Effector memory CD8-positive, alpha-beta T cell (primary cell): ENCODE measurements at regions not wholly inside any gene's neighbourhood (a gene's known extent, or its start where the extent isn't known, plus 50 kb on each side); places are given as distances from the start of the nearest gene placed in this dataset.
A peak's percentile ranks its signal among the peaks of the same experiment; 100 is the strongest.

Experiments used
- ATAC-seq: fragments of 150-1000 bp; cut with Tn5 transposase; replicated peaks from 2 replicates; pipeline ENCODE4 v1.10.0; 2021; ENCODE audit warnings: mild to moderate bottlenecking, moderate library complexity
- DNase-seq, 3 experiments: peaks; one replicate each; pipeline ENCODE4 v3.0.0; 2021
- H3K27ac Mint-ChIP-seq, 2 donors: one replicate each; pipeline ENCODE4 v1.8.0; 2022; ENCODE audit warnings: mild to moderate bottlenecking in 2 of 2, mixed read lengths in 2 of 2, moderate library complexity in 2 of 2
- H3K27me3 Mint-ChIP-seq, 2 donors: one replicate each; pipeline ENCODE4 v1.8.0; 2022; ENCODE audit warnings: mixed read lengths in 2 of 2
- H3K36me3 Mint-ChIP-seq: one replicate; pipeline ENCODE4 v1.8.0; 2022; ENCODE audit warnings: mild to moderate bottlenecking, moderate library complexity, mixed read lengths; ENCODE audit not compliant: insufficient read depth
- H3K4me1 Mint-ChIP-seq, 2 donors: one replicate each; pipeline ENCODE4 v1.8.0; 2022; ENCODE audit warnings: low read depth in 2 of 2, mixed read lengths in 2 of 2
- H3K4me3 Mint-ChIP-seq, 2 donors: one replicate each; pipeline ENCODE4 v1.8.0; 2022; ENCODE audit warnings: mild to moderate bottlenecking in 2 of 2, mixed read lengths in 2 of 2, moderate library complexity in 2 of 2
- H3K9me3 Mint-ChIP-seq, 2 donors: one replicate each; pipeline ENCODE4 v1.8.0; 2022; ENCODE audit warnings: mixed read lengths in 2 of 2

DNA sequence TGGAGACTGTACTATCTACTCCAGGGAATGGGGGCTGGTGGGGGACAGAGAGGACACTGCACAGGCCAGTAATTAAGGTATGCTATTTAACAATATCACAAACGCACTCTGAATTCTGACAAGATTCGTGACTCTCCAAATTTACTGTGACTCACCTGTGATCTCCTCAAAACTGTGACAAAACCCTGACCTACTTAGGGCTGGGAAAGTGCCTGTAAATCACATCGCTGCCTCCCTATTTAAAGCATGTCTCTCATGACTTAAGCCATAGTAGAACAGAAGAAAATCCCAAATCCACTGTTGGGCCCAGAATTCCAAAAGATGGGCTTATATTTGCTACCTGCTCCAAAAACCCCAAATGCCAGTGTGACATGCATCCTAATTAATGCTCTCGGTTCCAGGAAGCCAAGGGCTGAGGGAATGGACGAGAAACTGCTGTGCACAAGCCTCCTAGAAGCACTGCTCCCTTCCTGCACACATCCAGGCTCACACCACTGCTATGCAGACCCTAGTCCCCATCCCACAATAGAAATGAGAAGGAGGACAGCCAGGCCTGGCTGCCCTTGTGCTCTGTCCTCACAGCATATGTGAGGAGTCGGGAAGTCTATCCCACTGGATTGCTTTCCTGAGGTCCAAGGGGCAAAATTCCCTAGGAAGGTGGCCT lies 187.7 kb upstream of the CHRNA7 start:
- H3K9me3 Mint-ChIP-seq: no peaks in the 10 kb centered on the region
- H3K4me3 Mint-ChIP-seq: no peak overlapping the region
- H3K4me1 Mint-ChIP-seq: no peaks in the 10 kb centered on the region
- H3K27ac Mint-ChIP-seq: no peak overlapping the region
- ATAC-seq (no peak), DNase-seq (no peak)
- H3K27me3 Mint-ChIP-seq: peaks cover 45 to 61% of the 10 kb centered on the region in 2 donors
- no peaks in the 10 kb centered on the region for H3K36me3 Mint-ChIP-seq

DNA sequence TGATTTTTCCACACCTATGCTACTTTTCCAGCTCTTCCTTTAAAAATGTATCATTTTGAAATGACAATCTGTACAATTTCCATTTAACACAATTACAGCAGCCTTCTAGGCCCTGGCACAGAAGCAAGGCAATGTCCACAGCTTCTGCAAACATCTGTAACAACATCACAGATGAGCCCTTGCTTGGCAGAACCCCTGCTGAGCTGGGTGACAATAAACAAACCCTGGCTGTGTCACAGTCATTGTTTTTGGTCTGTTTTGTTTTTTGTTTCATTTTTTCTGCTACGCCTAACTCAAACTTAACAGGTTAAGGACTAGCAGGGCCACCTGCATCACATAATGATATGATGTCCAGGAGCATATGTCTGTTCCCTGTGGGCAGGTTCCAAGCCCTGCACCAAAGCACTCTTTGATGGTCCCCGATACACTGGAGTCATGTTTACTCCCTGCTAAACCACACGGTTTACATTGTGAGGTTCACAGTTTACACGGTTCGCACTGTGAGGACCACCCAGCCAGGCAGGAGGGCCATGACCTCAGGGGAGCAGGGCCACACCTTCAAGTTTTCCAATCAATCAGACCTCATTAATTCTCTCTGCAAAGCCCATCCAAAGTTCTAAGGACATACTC lies 186.8 kb upstream of the CHRNA7 start:
- no peak overlapping the region for H3K27ac Mint-ChIP-seq
- no peak for DNase-seq
- no peaks in the 10 kb centered on the region for H3K9me3 Mint-ChIP-seq
- H3K4me1 Mint-ChIP-seq: no peaks in the 10 kb centered on the region
- H3K36me3 Mint-ChIP-seq: no peaks in the 10 kb centered on the region
- no peak overlapping the region for H3K4me3 Mint-ChIP-seq
- no peak for ATAC-seq
- peaks cover 44 to 69% of the 10 kb centered on the region in 2 donors for H3K27me3 Mint-ChIP-seq

DNA sequence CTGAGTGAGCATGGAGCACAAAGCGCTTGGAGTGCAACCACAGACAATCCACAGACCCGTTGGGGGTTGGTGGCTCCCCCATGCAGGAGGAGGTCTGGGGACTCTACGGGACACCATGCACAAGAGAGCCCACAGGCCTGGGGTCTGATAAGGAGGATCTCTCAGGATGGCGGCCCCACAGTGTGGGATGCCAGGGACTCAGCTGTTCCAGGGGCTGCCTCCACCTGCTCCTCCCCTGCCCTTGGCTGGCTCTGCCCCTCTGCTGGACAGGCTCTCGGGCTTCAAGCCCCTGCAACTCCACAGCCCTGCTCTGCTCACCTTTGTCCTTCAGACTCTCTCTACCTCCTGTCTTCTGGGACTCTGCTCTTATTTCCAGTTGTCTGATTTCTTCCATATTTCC lies 184.5 kb upstream of the CHRNA7 start:
- ATAC-seq: no peak
- H3K27me3 Mint-ChIP-seq: peaks cover 52 to 62% of the 10 kb centered on the region in 2 donors

GRCh38 chr15:31847961-31848360 lies 182.4 kb upstream of the CHRNA7 start:
- H3K9me3 Mint-ChIP-seq: no peaks in the 10 kb centered on the region
- no peak for DNase-seq
- H3K4me1 Mint-ChIP-seq: no peaks in the 10 kb centered on the region
- H3K27ac Mint-ChIP-seq: no peak overlapping the region
- H3K4me3 Mint-ChIP-seq: no peak overlapping the region
- peaks cover 52 to 54% of the 10 kb centered on the region in 2 donors for H3K27me3 Mint-ChIP-seq
- ATAC-seq: no peak
- no peaks in the 10 kb centered on the region for H3K36me3 Mint-ChIP-seq

More for the DNA sequence above, 184.5 kb upstream of the CHRNA7 start:
- no peaks in the 10 kb centered on the region for H3K36me3 Mint-ChIP-seq
- H3K4me3 Mint-ChIP-seq: no peak overlapping the region
- DNase-seq: no peak
- no peaks in the 10 kb centered on the region for H3K4me1 Mint-ChIP-seq
- H3K27ac Mint-ChIP-seq: no peak overlapping the region
- no peaks in the 10 kb centered on the region for H3K9me3 Mint-ChIP-seq

- Mint-ChIP-seq H3K9me3 (no peaks in the 10 kb centered on the region), H3K4me3 (no peak overlapping the region), H3K27ac (no peak overlapping the region), H3K27me3 (peaks cover 57 to 60% of the 10 kb centered on the region in 2 donors), H3K36me3 (no peaks in the 10 kb centered on the region), H3K4me1 (no peaks in the 10 kb centered on the region)
- ATAC-seq (no peak), DNase-seq (no peak)
Measured at GRCh38 chr15:31848621-31849020, 181.7 kb upstream of the CHRNA7 start.

DNA sequence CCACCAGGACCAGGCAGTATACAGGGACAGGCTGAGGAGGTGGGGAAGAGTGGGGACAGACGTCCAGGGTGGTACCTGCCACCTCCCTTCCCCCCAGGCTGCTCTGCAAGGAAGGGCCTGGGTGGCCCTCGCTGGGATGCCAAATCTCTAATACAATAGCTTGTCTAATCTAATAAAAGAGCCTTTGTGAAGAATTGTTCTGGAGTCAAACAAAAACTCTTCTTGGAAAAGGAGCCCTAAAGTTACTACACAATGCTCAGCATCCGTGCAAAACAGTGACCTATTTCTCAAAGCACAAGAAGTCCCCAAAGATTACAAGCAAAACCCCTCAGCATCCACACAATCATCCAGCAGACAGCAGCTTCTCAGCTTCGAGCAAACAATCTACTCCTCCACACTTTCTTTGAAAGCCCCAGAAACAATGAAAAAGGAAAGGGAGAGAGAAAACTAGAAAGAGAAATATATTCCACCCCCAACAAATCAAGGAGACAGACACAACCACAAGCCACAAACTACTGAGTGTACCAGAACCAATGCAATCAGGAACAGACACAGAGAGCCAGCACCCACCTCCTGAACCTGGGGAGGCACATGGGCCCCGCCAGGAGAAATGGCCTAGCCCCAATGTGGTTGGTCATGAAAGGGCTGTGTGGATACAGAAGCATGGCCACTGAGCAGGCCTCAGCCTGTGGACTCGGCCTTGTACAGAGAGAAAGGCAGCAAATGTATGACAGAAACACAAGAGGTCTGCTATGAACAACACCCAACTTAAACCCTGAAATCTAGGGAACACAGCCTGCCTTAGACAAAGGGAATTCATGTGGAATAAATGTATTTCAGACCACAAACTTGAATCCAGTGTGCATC lies 177.1 kb upstream of the CHRNA7 start:
- Mint-ChIP-seq H3K4me3 (no peak overlapping the region), H3K36me3 (peaks cover 3% of the 10 kb centered on the region), H3K27me3 (peaks cover 46 to 48% of the 10 kb centered on the region in 2 donors), H3K4me1 (no peaks in the 10 kb centered on the region), H3K27ac (no peak overlapping the region), H3K9me3 (peaks cover 6 to 7% of the 10 kb centered on the region in 2 donors)
- ATAC-seq (no peak), DNase-seq (no peak)

- H3K27me3 Mint-ChIP-seq: peaks cover 30 to 49% of the 10 kb centered on the region in 2 donors
- H3K4me3 Mint-ChIP-seq: no peak overlapping the region
- H3K27ac Mint-ChIP-seq: no peak overlapping the region
- H3K4me1 Mint-ChIP-seq: no peaks in the 10 kb centered on the region
- DNase-seq (no peak), ATAC-seq (no peak)
- H3K36me3 Mint-ChIP-seq: peaks cover 3% of the 10 kb centered on the region
- peaks cover 6 to 7% of the 10 kb centered on the region in 2 donors for H3K9me3 Mint-ChIP-seq
Measured at GRCh38 chr15:31856581-31856980, 173.7 kb upstream of the CHRNA7 start.

GRCh38 chr15:31857194-31857593 lies 173.1 kb upstream of the CHRNA7 start:
- peaks cover 34 to 55% of the 10 kb centered on the region in 2 donors for H3K27me3 Mint-ChIP-seq
- no peak for DNase-seq
- ATAC-seq: no peak
- peaks cover 6 to 7% of the 10 kb centered on the region in 2 donors for H3K9me3 Mint-ChIP-seq
- no peak overlapping the region for H3K27ac Mint-ChIP-seq
- no peaks in the 10 kb centered on the region for H3K4me1 Mint-ChIP-seq
- H3K36me3 Mint-ChIP-seq: peaks cover 3% of the 10 kb centered on the region
- no peak overlapping the region for H3K4me3 Mint-ChIP-seq

GRCh38 chr15:31858026-31858425 lies 172.3 kb upstream of the CHRNA7 start:
- DNase-seq (no peak), ATAC-seq (no peak)
- H3K27ac Mint-ChIP-seq: no peak overlapping the region
- H3K36me3 Mint-ChIP-seq: peaks cover 3% of the 10 kb centered on the region
- H3K9me3 Mint-ChIP-seq: peaks cover 6 to 7% of the 10 kb centered on the region in 2 donors
- no peak overlapping the region for H3K4me3 Mint-ChIP-seq
- no peaks in the 10 kb centered on the region for H3K4me1 Mint-ChIP-seq
- peaks cover 34 to 59% of the 10 kb centered on the region in 2 donors for H3K27me3 Mint-ChIP-seq

DNA sequence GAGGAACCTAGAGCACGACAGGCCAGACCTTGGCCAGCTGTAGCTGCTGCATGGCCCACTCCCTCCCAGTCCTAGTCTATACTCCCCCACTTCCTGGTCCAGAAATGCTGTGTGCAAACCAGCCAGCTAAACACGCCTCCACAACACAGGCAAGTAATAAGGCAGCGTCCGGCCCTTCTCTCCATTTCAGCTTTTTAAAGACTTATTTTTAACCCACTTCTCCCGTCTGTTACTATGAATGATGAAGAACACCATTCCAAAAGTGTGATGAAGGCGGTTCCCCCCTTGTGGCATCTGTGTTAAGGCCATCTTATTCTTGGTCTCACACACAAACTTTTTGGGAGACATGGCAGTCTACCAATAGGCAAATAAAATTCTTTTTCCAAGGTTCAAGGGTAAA lies 164.1 kb upstream of the CHRNA7 start:
- Mint-ChIP-seq H3K36me3 (peaks cover 4% of the 10 kb centered on the region), H3K9me3 (no peaks in the 10 kb centered on the region), H3K4me3 (no peak overlapping the region), H3K27ac (no peak overlapping the region), H3K27me3 (peaks cover 25 to 41% of the 10 kb centered on the region in 2 donors), H3K4me1 (peaks cover 7 to 10% of the 10 kb centered on the region in 2 donors)
- no peak for DNase-seq
- ATAC-seq: no peak

GRCh38 chr15:31867536-31868442 lies 162.5 kb upstream of the CHRNA7 start:
- peak; percentile 20 to 38 (median 28) for DNase-seq
- peaks cover 16 to 26% of the 10 kb centered on the region in 2 donors for H3K27me3 Mint-ChIP-seq
- H3K9me3 Mint-ChIP-seq: no peaks in the 10 kb centered on the region
- ATAC-seq: no peak
- peak overlapping the region in 1 of 2 donors; percentile 56 for H3K4me3 Mint-ChIP-seq
- peaks cover 4% of the 10 kb centered on the region for H3K36me3 Mint-ChIP-seq
- no peak overlapping the region for H3K27ac Mint-ChIP-seq
- peaks cover 7 to 10% of the 10 kb centered on the region in 2 donors for H3K4me1 Mint-ChIP-seq

- Mint-ChIP-seq H3K27me3 (peaks cover 6 to 13% of the 10 kb centered on the region in 2 donors), H3K4me1 (peaks cover 7 to 10% of the 10 kb centered on the region in 2 donors), H3K9me3 (no peaks in the 10 kb centered on the region), H3K27ac (peak overlapping the region in 1 of 2 donors; percentile 38), H3K4me3 (peak overlapping the region; percentile 65 to 79), H3K36me3 (peaks cover 4% of the 10 kb centered on the region)
- ATAC-seq: peak; percentile 1
- no peak for DNase-seq
Measured at GRCh38 chr15:31869686-31870307, 160.5 kb upstream of the CHRNA7 start.
